ENCODE measurements at regions not wholly inside any gene's neighbourhood (a gene's known extent, or its start where the extent isn't known, plus 50 kb on each side); places are given as distances from the start of the nearest gene placed in this dataset.

GRCh38 chr5:18299166-18299565 is 664.9 kb downstream of the TAF11L14 start:
- Mint-ChIP-seq H3K9me3 (peaks cover 3% of the 10 kb centered on the region), H3K4me1 (no peaks in the 10 kb centered on the region), H3K4me3 (no peak overlapping the region), H3K27ac (no peak overlapping the region), H3K27me3 (no peaks in the 10 kb centered on the region), H3K36me3 (no peaks in the 10 kb centered on the region)
- no peak for DNase-seq

- peaks cover 3% of the 10 kb centered on the region for H3K9me3 Mint-ChIP-seq
- no peaks in the 10 kb centered on the region for H3K4me1 Mint-ChIP-seq
- H3K27ac Mint-ChIP-seq = no peak overlapping the region
- no peaks in the 10 kb centered on the region for H3K27me3 Mint-ChIP-seq
- H3K4me3 Mint-ChIP-seq = no peak overlapping the region
- H3K36me3 Mint-ChIP-seq = no peaks in the 10 kb centered on the region
- DNase-seq = no peak
Measured at GRCh38 chr5:18305288-18305924, 671.1 kb downstream of the TAF11L14 start.

- no peaks in the 10 kb centered on the region for H3K27me3 Mint-ChIP-seq
- no peaks in the 10 kb centered on the region for H3K9me3 Mint-ChIP-seq
- no peak overlapping the region for H3K27ac Mint-ChIP-seq
- H3K4me1 Mint-ChIP-seq = no peaks in the 10 kb centered on the region
- DNase-seq = no peak
- H3K36me3 Mint-ChIP-seq = no peaks in the 10 kb centered on the region
- H3K4me3 Mint-ChIP-seq = no peak overlapping the region
Measured at GRCh38 chr5:18311266-18311665, 677.0 kb downstream of the TAF11L14 start.

- H3K4me1 Mint-ChIP-seq = no peaks in the 10 kb centered on the region
- no peaks in the 10 kb centered on the region for H3K9me3 Mint-ChIP-seq
- no peaks in the 10 kb centered on the region for H3K27me3 Mint-ChIP-seq
- H3K4me3 Mint-ChIP-seq = no peak overlapping the region
- no peak overlapping the region for H3K27ac Mint-ChIP-seq
- DNase-seq = no peak
- no peaks in the 10 kb centered on the region for H3K36me3 Mint-ChIP-seq
Measured at GRCh38 chr5:18312016-18312415, 677.8 kb downstream of the TAF11L14 start.

GRCh38 chr5:18314192-18314778 is 680.0 kb downstream of the TAF11L14 start:
- Mint-ChIP-seq H3K27me3 (no peaks in the 10 kb centered on the region), H3K9me3 (no peaks in the 10 kb centered on the region), H3K4me3 (no peak overlapping the region), H3K36me3 (no peaks in the 10 kb centered on the region), H3K27ac (no peak overlapping the region), H3K4me1 (no peaks in the 10 kb centered on the region)
- DNase-seq = no peak

- DNase-seq = no peak
- H3K4me1 Mint-ChIP-seq = no peaks in the 10 kb centered on the region
- H3K36me3 Mint-ChIP-seq = no peaks in the 10 kb centered on the region
- H3K9me3 Mint-ChIP-seq = peaks cover 5% of the 10 kb centered on the region
- H3K27me3 Mint-ChIP-seq = no peaks in the 10 kb centered on the region
- H3K4me3 Mint-ChIP-seq = no peak overlapping the region
- H3K27ac Mint-ChIP-seq = no peak overlapping the region
Measured at GRCh38 chr5:18321262-18321942, 687.1 kb downstream of the TAF11L14 start.

GRCh38 chr5:18323891-18324290 is 689.6 kb downstream of the TAF11L14 start:
- Mint-ChIP-seq H3K4me1 (no peaks in the 10 kb centered on the region), H3K9me3 (peaks cover 5% of the 10 kb centered on the region), H3K4me3 (no peak overlapping the region), H3K36me3 (no peaks in the 10 kb centered on the region), H3K27me3 (no peaks in the 10 kb centered on the region), H3K27ac (no peak overlapping the region)
- no peak for DNase-seq

GRCh38 chr5:18325431-18325830 is 691.2 kb downstream of the TAF11L14 start:
- DNase-seq = no peak
- peaks cover 5% of the 10 kb centered on the region for H3K9me3 Mint-ChIP-seq
- H3K4me3 Mint-ChIP-seq = no peak overlapping the region
- H3K27me3 Mint-ChIP-seq = no peaks in the 10 kb centered on the region
- no peak overlapping the region for H3K27ac Mint-ChIP-seq
- no peaks in the 10 kb centered on the region for H3K36me3 Mint-ChIP-seq
- H3K4me1 Mint-ChIP-seq = no peaks in the 10 kb centered on the region

- no peak overlapping the region for H3K27ac Mint-ChIP-seq
- H3K27me3 Mint-ChIP-seq = no peaks in the 10 kb centered on the region
- H3K4me1 Mint-ChIP-seq = no peaks in the 10 kb centered on the region
- H3K36me3 Mint-ChIP-seq = no peaks in the 10 kb centered on the region
- H3K9me3 Mint-ChIP-seq = peaks cover 8% of the 10 kb centered on the region
- no peak for DNase-seq
- no peak overlapping the region for H3K4me3 Mint-ChIP-seq
Measured at GRCh38 chr5:18329328-18329727, 695.1 kb downstream of the TAF11L14 start.

GRCh38 chr5:18333841-18334240 is 699.6 kb downstream of the TAF11L14 start:
- Mint-ChIP-seq H3K4me1 (no peaks in the 10 kb centered on the region), H3K36me3 (no peaks in the 10 kb centered on the region), H3K27me3 (no peaks in the 10 kb centered on the region), H3K9me3 (peaks cover 3% of the 10 kb centered on the region), H3K4me3 (no peak overlapping the region), H3K27ac (no peak overlapping the region)
- no peak for DNase-seq

- no peaks in the 10 kb centered on the region for H3K4me1 Mint-ChIP-seq
- H3K36me3 Mint-ChIP-seq = no peaks in the 10 kb centered on the region
- no peaks in the 10 kb centered on the region for H3K27me3 Mint-ChIP-seq
- DNase-seq = no peak
- H3K27ac Mint-ChIP-seq = no peak overlapping the region
- H3K4me3 Mint-ChIP-seq = no peak overlapping the region
- peaks cover 3% of the 10 kb centered on the region for H3K9me3 Mint-ChIP-seq
Measured at GRCh38 chr5:18334949-18335348, 700.7 kb downstream of the TAF11L14 start.

GRCh38 chr5:18354828-18355227 is 720.6 kb downstream of the TAF11L14 start:
- no peaks in the 10 kb centered on the region for H3K27me3 Mint-ChIP-seq
- H3K9me3 Mint-ChIP-seq = peaks cover 1% of the 10 kb centered on the region
- no peaks in the 10 kb centered on the region for H3K4me1 Mint-ChIP-seq
- H3K4me3 Mint-ChIP-seq = no peak overlapping the region
- DNase-seq = no peak
- no peaks in the 10 kb centered on the region for H3K36me3 Mint-ChIP-seq
- no peak overlapping the region for H3K27ac Mint-ChIP-seq

GRCh38 chr5:18357486-18357885 is 723.2 kb downstream of the TAF11L14 start:
- Mint-ChIP-seq H3K27ac (no peak overlapping the region), H3K4me1 (no peaks in the 10 kb centered on the region), H3K36me3 (no peaks in the 10 kb centered on the region), H3K4me3 (no peak overlapping the region), H3K9me3 (peaks cover 3% of the 10 kb centered on the region), H3K27me3 (no peaks in the 10 kb centered on the region)
- no peak for DNase-seq

- no peak overlapping the region for H3K4me3 Mint-ChIP-seq
- H3K4me1 Mint-ChIP-seq = no peaks in the 10 kb centered on the region
- H3K27ac Mint-ChIP-seq = no peak overlapping the region
- DNase-seq = no peak
- H3K36me3 Mint-ChIP-seq = no peaks in the 10 kb centered on the region
- no peaks in the 10 kb centered on the region for H3K27me3 Mint-ChIP-seq
- H3K9me3 Mint-ChIP-seq = peaks cover 3% of the 10 kb centered on the region
Measured at GRCh38 chr5:18366234-18366633, 732.0 kb downstream of the TAF11L14 start.

- Mint-ChIP-seq H3K9me3 (no peaks in the 10 kb centered on the region), H3K27ac (no peak overlapping the region), H3K27me3 (no peaks in the 10 kb centered on the region), H3K4me1 (no peaks in the 10 kb centered on the region), H3K4me3 (no peak overlapping the region), H3K36me3 (no peaks in the 10 kb centered on the region)
- no peak for DNase-seq
Measured at GRCh38 chr5:18370531-18370930, 736.3 kb downstream of the TAF11L14 start.

GRCh38 chr5:18375641-18376040 is 741.4 kb downstream of the TAF11L14 start:
- H3K4me1 Mint-ChIP-seq = no peaks in the 10 kb centered on the region
- H3K36me3 Mint-ChIP-seq = no peaks in the 10 kb centered on the region
- no peaks in the 10 kb centered on the region for H3K27me3 Mint-ChIP-seq
- no peak overlapping the region for H3K27ac Mint-ChIP-seq
- H3K4me3 Mint-ChIP-seq = no peak overlapping the region
- no peak for DNase-seq
- no peaks in the 10 kb centered on the region for H3K9me3 Mint-ChIP-seq

Data from activated naive CD8-positive, alpha-beta T cell treated with anti-CD3 and anti-CD28 coated beads for 36 hours (primary cell).